ENCODE measurements at regions not wholly inside any gene's neighbourhood (a gene's known extent, or its start where the extent isn't known, plus 50 kb on each side); places are given as distances from the start of the nearest gene placed in this dataset.
"Not testable (repeated sequence)": the region's sequence is repeated elsewhere in the genome, so short reads cannot be mapped to it uniquely, and the experiment has no call there.

DNA sequence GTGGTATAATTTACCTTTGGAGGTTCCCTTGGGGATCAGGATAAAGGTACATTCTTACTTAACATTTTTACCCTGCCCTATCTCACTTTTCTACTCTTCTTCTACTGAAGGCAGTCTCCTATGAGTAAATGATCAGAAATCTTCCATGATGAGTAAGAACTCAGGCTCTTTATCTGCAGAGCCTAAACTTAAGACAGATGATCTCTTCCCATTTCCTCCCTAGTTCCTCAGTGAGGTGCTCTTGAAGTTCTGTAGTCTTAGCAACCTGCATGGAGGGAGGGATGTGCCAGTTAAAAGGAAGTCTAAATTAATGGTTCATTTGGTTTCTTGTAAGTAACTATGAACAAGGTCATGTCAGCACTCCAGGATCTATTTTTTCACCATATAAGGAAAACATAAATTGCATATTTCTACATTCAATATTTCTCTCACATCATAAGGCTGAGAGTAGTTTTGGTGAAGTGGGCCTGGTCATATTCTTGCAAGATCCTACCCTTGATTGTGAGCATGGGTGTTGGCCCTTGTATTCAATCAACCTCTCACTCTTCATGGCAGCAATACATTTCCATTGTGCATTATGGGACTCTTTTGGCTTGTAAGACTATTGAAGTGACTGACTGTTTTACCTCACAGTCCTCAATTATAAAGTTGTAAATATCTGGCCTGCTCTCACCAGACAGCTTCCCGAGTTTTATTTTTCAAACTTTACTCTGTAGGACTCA is 295.5 kb downstream of the SLC7A11 start:
- ATAC-seq (no peak), DNase-seq (no peak)
- Mint-ChIP-seq H3K4me1 (no peaks in the 10 kb centered on the region), H3K36me3 (no peaks in the 10 kb centered on the region), H3K9me3 (peaks cover 0 to 6% (median 2%) of the 10 kb centered on the region in 11 donors), H3K27ac (no peak overlapping the region), H3K4me3 (no peak overlapping the region), H3K27me3 (no peaks in the 10 kb centered on the region)
- Histone ChIP-seq H3K27me3 (ENCODE audit: control insufficient read depth in 2 of 2, insufficient read depth in 2 of 2, low read length in 2 of 2) (no peaks in the 10 kb centered on the region), H3K27ac (ENCODE audit: low read depth, low read length) (no peak overlapping the region), H3K9me3 (ENCODE audit: control insufficient read depth in 2 of 3, low read length in 3 of 3) (no peaks in the 10 kb centered on the region), H3K36me3 (ENCODE audit: control insufficient read depth in 2 of 3, insufficient read depth in 3 of 3, low read length in 3 of 3) (no peaks in the 10 kb centered on the region), H3K4me1 (ENCODE audit: control insufficient read depth in 2 of 2, insufficient read depth in 2 of 2, low read length in 2 of 2) (no peaks in the 10 kb centered on the region), H3K4me3 (ENCODE audit: low read length) (no peak overlapping the region)
- ChIA-PET POLR2A (no interaction called here), CTCF (no interaction called here)
- intact Hi-C loops (cut with micrococcal nuclease): no loop called here

DNA sequence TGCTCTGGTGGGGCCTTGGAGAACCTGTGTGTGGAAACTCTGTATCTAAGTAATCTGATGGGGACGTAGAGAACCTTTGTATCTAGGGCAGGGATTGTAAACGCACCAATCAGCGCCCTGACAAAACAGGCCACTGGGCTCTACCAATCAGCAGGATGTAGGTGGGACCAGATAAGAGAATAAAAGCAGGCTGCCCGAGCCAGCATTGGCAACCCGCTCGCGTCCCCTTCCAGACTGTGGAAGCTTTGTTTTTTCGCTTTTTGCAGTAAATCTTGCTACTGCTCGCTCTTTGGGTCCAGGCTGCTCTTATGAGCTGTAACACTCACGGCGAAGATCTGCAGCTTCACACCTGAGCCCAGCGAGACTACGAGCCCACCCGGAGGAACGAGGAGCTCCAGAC is 299.3 kb downstream of the SLC7A11 start:
- H3K9me3 Mint-ChIP-seq: peaks cover 0 to 21% (median 2%) of the 10 kb centered on the region in 11 donors
- ATAC-seq; DNase-seq; H3K36me3 ChIP-seq (ENCODE audit: control insufficient read depth in 2 of 3, insufficient read depth in 3 of 3, low read length in 3 of 3); H3K36me3 Mint-ChIP-seq; H3K27me3 ChIP-seq (ENCODE audit: control insufficient read depth in 2 of 2, insufficient read depth in 2 of 2, low read length in 2 of 2); intact Hi-C loops (cut with micrococcal nuclease); H3K4me3 Mint-ChIP-seq; CTCF ChIA-PET; H3K9me3 ChIP-seq (ENCODE audit: control insufficient read depth in 2 of 3, low read length in 3 of 3); H3K4me3 ChIP-seq (ENCODE audit: low read length); POLR2A ChIA-PET; H3K27ac Mint-ChIP-seq; H3K4me1 Mint-ChIP-seq; H3K27me3 Mint-ChIP-seq; H3K27ac ChIP-seq (ENCODE audit: low read depth, low read length); H3K4me1 ChIP-seq (ENCODE audit: control insufficient read depth in 2 of 2, insufficient read depth in 2 of 2, low read length in 2 of 2): not testable (repeated sequence)

DNA sequence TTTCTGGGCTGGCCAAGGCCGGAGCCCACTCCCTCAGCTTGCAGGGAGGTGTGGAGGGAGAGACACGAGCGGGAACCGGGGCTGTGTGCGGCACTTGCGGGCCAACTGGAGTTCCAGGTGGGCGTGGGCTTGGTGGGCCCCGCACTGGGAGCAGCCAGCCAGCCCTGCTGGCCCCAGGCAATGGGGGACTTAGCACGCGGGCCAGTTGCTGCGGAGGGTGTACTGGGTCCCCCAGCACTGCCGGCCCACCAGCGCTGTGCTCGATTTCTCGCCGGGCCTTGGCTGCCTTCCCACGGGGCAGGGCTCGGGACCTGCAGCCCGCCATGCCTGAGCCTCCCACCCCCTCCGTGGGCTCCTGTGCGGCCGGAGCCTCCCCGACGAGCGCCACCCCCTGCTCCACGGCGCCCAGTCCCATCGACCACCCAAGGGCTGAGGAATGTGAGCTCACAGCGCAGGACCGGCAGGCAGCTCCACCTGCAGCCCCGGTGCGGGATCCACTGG is 300.1 kb downstream of the SLC7A11 start:
- H3K36me3 Mint-ChIP-seq; DNase-seq; H3K27ac ChIP-seq (ENCODE audit: low read depth, low read length); intact Hi-C loops (cut with micrococcal nuclease); ATAC-seq; H3K9me3 ChIP-seq (ENCODE audit: control insufficient read depth in 2 of 3, low read length in 3 of 3); H3K4me3 Mint-ChIP-seq; H3K27me3 Mint-ChIP-seq; H3K4me1 Mint-ChIP-seq; H3K27me3 ChIP-seq (ENCODE audit: control insufficient read depth in 2 of 2, insufficient read depth in 2 of 2, low read length in 2 of 2); POLR2A ChIA-PET; H3K4me1 ChIP-seq (ENCODE audit: control insufficient read depth in 2 of 2, insufficient read depth in 2 of 2, low read length in 2 of 2); H3K4me3 ChIP-seq (ENCODE audit: low read length); H3K36me3 ChIP-seq (ENCODE audit: control insufficient read depth in 2 of 3, insufficient read depth in 3 of 3, low read length in 3 of 3); CTCF ChIA-PET: not testable (repeated sequence)
- Mint-ChIP-seq H3K9me3 (peaks cover 0 to 23% (median 2%) of the 10 kb centered on the region in 11 donors), H3K27ac (peak overlapping the region in 1 of 9 donors; percentile 48)

DNA sequence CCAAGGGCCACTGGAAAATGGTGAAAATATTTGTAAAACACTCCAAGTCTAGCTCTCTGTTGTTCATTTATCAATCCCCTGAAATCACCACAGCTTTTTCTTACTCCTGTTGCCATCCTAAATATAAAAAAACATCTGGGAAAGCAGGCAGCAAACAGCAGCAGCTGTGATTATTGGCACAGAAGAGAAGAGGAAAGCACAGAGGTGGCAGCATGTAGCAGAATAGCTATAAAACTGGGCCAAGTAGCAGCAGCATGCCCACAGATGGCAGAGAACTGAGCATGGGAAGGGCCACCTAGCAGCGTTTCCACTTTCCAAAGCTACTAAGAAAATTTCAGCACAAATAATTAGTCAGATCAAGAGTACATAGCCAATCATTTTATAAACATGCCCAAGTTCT is 307.2 kb downstream of the SLC7A11 start:
- ChIA-PET POLR2A (no interaction called here), CTCF (no interaction called here)
- Histone ChIP-seq H3K27ac (ENCODE audit: low read depth, low read length) (no peak overlapping the region), H3K27me3 (ENCODE audit: control insufficient read depth in 2 of 2, insufficient read depth in 2 of 2, low read length in 2 of 2) (no peaks in the 10 kb centered on the region), H3K4me3 (ENCODE audit: low read length) (no peak overlapping the region), H3K9me3 (ENCODE audit: control insufficient read depth in 2 of 3, low read length in 3 of 3) (no peaks in the 10 kb centered on the region), H3K4me1 (ENCODE audit: control insufficient read depth in 2 of 2, insufficient read depth in 2 of 2, low read length in 2 of 2) (no peaks in the 10 kb centered on the region), H3K36me3 (ENCODE audit: control insufficient read depth in 2 of 3, insufficient read depth in 3 of 3, low read length in 3 of 3) (no peaks in the 10 kb centered on the region)
- ATAC-seq (no peak), DNase-seq (no peak)
- Mint-ChIP-seq H3K4me3 (no peak overlapping the region), H3K27me3 (no peaks in the 10 kb centered on the region), H3K36me3 (no peaks in the 10 kb centered on the region), H3K9me3 (peaks cover 0 to 14% (median 2%) of the 10 kb centered on the region in 11 donors), H3K27ac (no peak overlapping the region), H3K4me1 (no peaks in the 10 kb centered on the region)
- intact Hi-C loops (cut with micrococcal nuclease): no loop called here

DNA sequence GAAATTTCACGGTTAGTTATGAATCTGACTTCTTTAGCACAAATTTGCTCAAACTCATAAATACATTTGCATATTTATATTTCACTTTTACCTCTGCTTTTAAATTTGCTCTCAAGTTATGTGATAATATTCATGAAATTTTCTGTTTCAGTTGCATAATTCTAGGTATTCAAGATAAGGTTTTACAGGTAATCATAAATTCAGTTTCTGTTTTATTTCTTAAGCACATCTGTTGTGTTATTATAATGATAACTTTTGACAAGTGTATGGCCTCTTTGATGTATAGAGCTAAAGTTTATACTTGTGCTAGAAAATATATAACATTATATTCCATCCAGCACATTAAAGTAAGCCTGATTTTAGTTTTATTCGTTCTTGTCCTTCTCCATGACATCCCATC is 308.1 kb downstream of the SLC7A11 start:
- Mint-ChIP-seq H3K4me1 (no peaks in the 10 kb centered on the region), H3K4me3 (no peak overlapping the region), H3K36me3 (no peaks in the 10 kb centered on the region), H3K9me3 (peaks cover 0 to 8% (median 2%) of the 10 kb centered on the region in 11 donors), H3K27ac (no peak overlapping the region), H3K27me3 (no peaks in the 10 kb centered on the region)
- Histone ChIP-seq H3K9me3 (ENCODE audit: control insufficient read depth in 2 of 3, low read length in 3 of 3) (no peaks in the 10 kb centered on the region), H3K4me3 (ENCODE audit: low read length) (no peak overlapping the region), H3K27me3 (ENCODE audit: control insufficient read depth in 2 of 2, insufficient read depth in 2 of 2, low read length in 2 of 2) (no peaks in the 10 kb centered on the region), H3K36me3 (ENCODE audit: control insufficient read depth in 2 of 3, insufficient read depth in 3 of 3, low read length in 3 of 3) (no peaks in the 10 kb centered on the region), H3K27ac (ENCODE audit: low read depth, low read length) (no peak overlapping the region), H3K4me1 (ENCODE audit: control insufficient read depth in 2 of 2, insufficient read depth in 2 of 2, low read length in 2 of 2) (no peaks in the 10 kb centered on the region)
- ATAC-seq (no peak), DNase-seq (no peak)
- intact Hi-C loops (cut with micrococcal nuclease): no loop called here
- ChIA-PET CTCF (no interaction called here), POLR2A (no interaction called here)

DNA sequence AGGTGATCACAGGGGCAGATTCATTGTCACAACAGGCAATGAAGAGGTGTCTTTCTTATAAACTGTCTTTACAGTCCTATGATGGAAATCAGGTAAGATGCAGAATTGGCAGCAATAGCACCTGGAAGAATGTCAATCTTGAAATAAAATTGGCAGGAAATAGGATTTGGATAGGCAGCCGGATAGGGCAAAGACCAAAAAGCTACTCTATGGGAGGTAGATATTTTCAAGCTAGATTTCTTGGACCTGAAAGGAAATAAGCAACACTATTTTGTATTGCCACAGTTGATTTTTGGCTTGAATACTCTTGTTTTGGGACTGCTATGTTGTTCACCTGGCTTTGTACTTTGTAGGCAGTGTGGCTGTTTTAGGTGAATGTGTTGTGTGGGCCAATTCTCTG is 314.2 kb downstream of the SLC7A11 start:
- ChIA-PET CTCF (no interaction called here), POLR2A (no interaction called here)
- H3K4me1 Mint-ChIP-seq: no peaks in the 10 kb centered on the region
- no peak overlapping the region for H3K27ac Mint-ChIP-seq
- H3K36me3 ChIP-seq (ENCODE audit: control insufficient read depth in 2 of 3, insufficient read depth in 3 of 3, low read length in 3 of 3): no peaks in the 10 kb centered on the region
- peaks cover 0 to 2% (median 0%) of the 10 kb centered on the region in 11 donors for H3K9me3 Mint-ChIP-seq
- H3K27ac ChIP-seq (ENCODE audit: low read depth, low read length): no peak overlapping the region
- no peaks in the 10 kb centered on the region for H3K36me3 Mint-ChIP-seq
- no peak overlapping the region for H3K4me3 Mint-ChIP-seq
- H3K9me3 ChIP-seq (ENCODE audit: control insufficient read depth in 2 of 3, low read length in 3 of 3): no peaks in the 10 kb centered on the region
- intact Hi-C loops (cut with micrococcal nuclease): no loop called here
- H3K4me3 ChIP-seq (ENCODE audit: low read length): no peak overlapping the region
- ATAC-seq: no peak
- H3K27me3 ChIP-seq (ENCODE audit: control insufficient read depth in 2 of 2, insufficient read depth in 2 of 2, low read length in 2 of 2): no peaks in the 10 kb centered on the region
- no peak for DNase-seq
- H3K27me3 Mint-ChIP-seq: no peaks in the 10 kb centered on the region
- no peaks in the 10 kb centered on the region for H3K4me1 ChIP-seq (ENCODE audit: control insufficient read depth in 2 of 2, insufficient read depth in 2 of 2, low read length in 2 of 2)

DNA sequence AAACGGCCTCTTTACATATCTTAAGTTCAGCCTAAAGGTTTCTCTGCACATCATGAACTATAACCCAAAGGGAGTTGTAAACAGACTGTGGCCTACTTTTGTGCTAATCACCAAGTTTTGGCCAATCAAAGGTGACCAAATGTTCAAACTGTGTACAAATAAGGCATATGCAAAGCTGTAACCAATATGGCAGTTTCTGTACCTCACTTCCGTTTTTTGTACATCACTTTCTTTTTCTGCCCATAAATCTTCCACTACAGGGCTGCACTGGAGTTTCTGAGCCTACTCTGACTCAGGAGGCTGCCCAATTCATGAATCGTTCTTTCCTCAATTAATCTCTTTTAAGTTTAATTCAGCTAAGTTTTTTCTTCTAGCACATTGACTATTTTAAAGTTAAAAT is 318.7 kb downstream of the SLC7A11 start:
- Mint-ChIP-seq H3K27me3 (no peaks in the 10 kb centered on the region), H3K4me1 (no peaks in the 10 kb centered on the region), H3K4me3 (no peak overlapping the region), H3K9me3 (peaks cover 0 to 11% (median 1%) of the 10 kb centered on the region in 11 donors), H3K36me3 (no peaks in the 10 kb centered on the region), H3K27ac (no peak overlapping the region)
- POLR2A ChIA-PET: no interaction called here
- no peak overlapping the region for H3K27ac ChIP-seq (ENCODE audit: low read depth, low read length)
- intact Hi-C loops (cut with micrococcal nuclease): no loop called here
- no peak for ATAC-seq
- no peaks in the 10 kb centered on the region for H3K9me3 ChIP-seq (ENCODE audit: control insufficient read depth in 2 of 3, low read length in 3 of 3)
- DNase-seq: no peak
- H3K4me1 ChIP-seq (ENCODE audit: control insufficient read depth in 2 of 2, insufficient read depth in 2 of 2, low read length in 2 of 2): no peaks in the 10 kb centered on the region
- CTCF ChIA-PET: interaction anchor here (1.0 kb wide), 1 partner anchor 37 kb away, joined by 6 read pairs; no protein-coding TSS in a partner anchor
- H3K27me3 ChIP-seq (ENCODE audit: control insufficient read depth in 2 of 2, insufficient read depth in 2 of 2, low read length in 2 of 2): no peaks in the 10 kb centered on the region
- H3K36me3 ChIP-seq (ENCODE audit: control insufficient read depth in 2 of 3, insufficient read depth in 3 of 3, low read length in 3 of 3): no peaks in the 10 kb centered on the region
- H3K4me3 ChIP-seq (ENCODE audit: low read length): no peak overlapping the region
